H1 (cell line): ENCODE measurements at regions not wholly inside any gene's neighbourhood (a gene's known extent, or its start where the extent isn't known, plus 50 kb on each side); places are given as distances from the start of the nearest gene placed in this dataset.

Source experiments
- CTCF ChIA-PET: fragments of 300-600 bp; sonication (Branson Sonifier 250); formaldehyde crosslinking; loops from one replicate; lab custom pipeline; 2021; ENCODE audit not compliant: partially characterized antibody; lab: Charles Lee
- POLR2A ChIA-PET: fragments of 300-600 bp; sonication (Branson Sonifier 250); formaldehyde crosslinking; loops from one replicate; lab custom pipeline; 2021; ENCODE audit warnings: inconsistent platforms; ENCODE audit not compliant: partially characterized antibody; lab: Charles Lee
- DNase-seq, 2 experiments: peaks; one replicate each; pipeline versions ENCODE4 v3.0.0 to v3.0.0-alpha.2; 2010 to 2022; ENCODE audit warnings: low spot score in 2 of 2, low read depth in 1 of 2, mixed read lengths in 1 of 2
- FAIRE-seq: peaks from 2 replicates; lab custom pipeline; 2011; peaks lifted over from hg19 to GRCh38; lab: Jason Lieb, UNC
- H2AFZ ChIP-seq: 2 replicates; pipeline ENCODE4 v1.8.1; 2012; ENCODE audit warnings: low read length, inconsistent platforms
- H2AK5ac ChIP-seq: 2 replicates; pipeline ENCODE4 v1.6.1; 2013; ENCODE audit warnings: low read depth, low read length
- H2BK120ac ChIP-seq: replicated peaks from 2 replicates; pipeline ENCODE3; 2013; ENCODE audit warnings: low read depth, low read length, inconsistent platforms
- H2BK12ac ChIP-seq: 2 replicates; pipeline ENCODE4 v1.6.1; 2013; ENCODE audit warnings: low read depth, low read length
- H2BK15ac ChIP-seq: 2 replicates; pipeline ENCODE4 v1.6.1; 2013; ENCODE audit warnings: low read length
- H2BK20ac ChIP-seq: 2 replicates; pipeline ENCODE4 v1.6.1; 2013; ENCODE audit warnings: low read length
- H2BK5ac ChIP-seq: 2 replicates; pipeline ENCODE4 v1.6.1; 2013; ENCODE audit warnings: low read depth, low read length
- H3K14ac ChIP-seq: 2 replicates; pipeline ENCODE4 v1.6.1; 2013; ENCODE audit warnings: inconsistent platforms; ENCODE audit not compliant: insufficient read length
- H3K18ac ChIP-seq: 2 replicates; pipeline ENCODE4 v1.6.1; 2013; ENCODE audit warnings: low read length; ENCODE audit errors: extremely low read depth
- H3K23ac ChIP-seq: 2 replicates; pipeline ENCODE4 v1.6.1; 2013; ENCODE audit warnings: inconsistent platforms; ENCODE audit not compliant: insufficient read length
- H3K23me2 ChIP-seq: 2 replicates; pipeline ENCODE4 v1.6.1; 2013; ENCODE audit warnings: low read depth, low read length
- H3K27ac ChIP-seq: 2 replicates; pipeline ENCODE4 v1.6.1; 2011; ENCODE audit warnings: low read depth, low read length, inconsistent platforms
- H3K27me3 ChIP-seq, 4 experiments: replicated peaks in 1 of 4; 1 replicate in 1 of 4; 2 replicates in 3 of 4; pipeline versions ENCODE4 v1.6.1 to v1.8.1; 2011 to 2013; ENCODE audit warnings: low read length in 3 of 4, mild to moderate bottlenecking in 3 of 4, inconsistent platforms in 2 of 4, mixed read lengths in 2 of 4, moderate library complexity in 1 of 4; ENCODE audit not compliant: control insufficient read depth in 3 of 4, insufficient read depth in 3 of 4; ENCODE audit errors: extremely low read depth in 1 of 4
- H3K36me3 ChIP-seq, 4 experiments: 2 replicates each; pipeline versions ENCODE4 v1.6.1 to v1.8.1; 2011 to 2013; ENCODE audit warnings: mild to moderate bottlenecking in 4 of 4, low read length in 3 of 4, moderate library complexity in 2 of 4, control low read depth in 1 of 4, inconsistent platforms in 1 of 4; ENCODE audit not compliant: insufficient read depth in 4 of 4, control insufficient read depth in 2 of 4
- H3K4ac ChIP-seq: replicated peaks from 2 replicates; pipeline ENCODE3; 2013; ENCODE audit warnings: low read length, low read depth, mixed read lengths, inconsistent platforms; ENCODE audit not compliant: insufficient read length
- H3K4me1 ChIP-seq, 4 experiments: replicated peaks in 1 of 4; 1 replicate in 1 of 4; 2 replicates in 3 of 4; pipeline versions ENCODE4 v1.6.1 to v1.8.1; 2011 to 2013; ENCODE audit warnings: low read length in 3 of 4, inconsistent platforms in 2 of 4, mixed read lengths in 1 of 4; ENCODE audit not compliant: insufficient read depth in 4 of 4, control insufficient read depth in 3 of 4
- H3K4me2 ChIP-seq, 2 experiments: 2 replicates each; pipeline versions ENCODE4 v1.6.1 to v1.8.1; 2011 to 2013; ENCODE audit warnings: low read depth in 2 of 2, low read length in 2 of 2, control low read depth in 1 of 2, inconsistent platforms in 1 of 2, mild to moderate bottlenecking in 1 of 2; ENCODE audit not compliant: insufficient read depth in 1 of 2
- H3K4me3 ChIP-seq, 4 experiments: fragments of 200-600, 300-600 bp in 1 of 4; sonication (generic), shearing (Covaris generic), sonication (Bioruptor Twin) in 1 of 4; 2 replicates each; pipeline versions ENCODE4 v1.5.1 to v1.8.1; 2011 to 2016; ENCODE audit warnings: low read length in 4 of 4, low read depth in 3 of 4, control low read depth in 2 of 4, inconsistent platforms in 2 of 4, mild to moderate bottlenecking in 2 of 4, mixed read lengths in 1 of 4, moderate library complexity in 1 of 4; ENCODE audit not compliant: insufficient read depth in 2 of 4; ENCODE audit errors: extremely low read depth in 1 of 4
- H3K56ac ChIP-seq: replicated peaks from 2 replicates; pipeline ENCODE3; 2013; ENCODE audit warnings: low read depth, mild to moderate bottlenecking, mixed read lengths, low read length, inconsistent platforms; ENCODE audit not compliant: insufficient read length
- H3K79me1 ChIP-seq: 2 replicates; pipeline ENCODE4 v1.6.1; 2013; ENCODE audit warnings: low read depth, low read length, control low read depth
- H3K79me2 ChIP-seq, 2 experiments: 2 replicates each; pipeline versions ENCODE4 v1.6.1 to v1.8.1; 2012 to 2013; ENCODE audit warnings: low read length in 2 of 2, mild to moderate bottlenecking in 2 of 2, inconsistent platforms in 1 of 2; ENCODE audit not compliant: insufficient read depth in 2 of 2, control insufficient read depth in 1 of 2
- H3K9ac ChIP-seq, 4 experiments: replicated peaks in 1 of 4; 1 replicate in 1 of 4; 2 replicates in 3 of 4; pipeline versions ENCODE4 v1.6.1 to v1.8.1; 2011 to 2013; ENCODE audit warnings: low read depth in 3 of 4, low read length in 3 of 4, control low read depth in 2 of 4, mild to moderate bottlenecking in 2 of 4, moderate library complexity in 2 of 4, inconsistent platforms in 1 of 4; ENCODE audit errors: extremely low read depth in 1 of 4
- H3K9me3 ChIP-seq, 2 experiments: 2 replicates each; pipeline versions ENCODE4 v1.6.1 to v1.8.1; 2012 to 2013; ENCODE audit warnings: mild to moderate bottlenecking in 2 of 2, moderate library complexity in 2 of 2, control low read depth in 1 of 2, inconsistent platforms in 1 of 2, low read depth in 1 of 2, low read length in 1 of 2, mixed read lengths in 1 of 2; ENCODE audit not compliant: insufficient read depth in 2 of 2
- H4K20me1 ChIP-seq, 2 experiments: replicated peaks in 1 of 2; 2 replicates each; pipeline versions ENCODE3 to v1.8.1; 2011 to 2013; ENCODE audit warnings: inconsistent platforms in 2 of 2, low read length in 2 of 2, mild to moderate bottlenecking in 1 of 2; ENCODE audit not compliant: insufficient read depth in 2 of 2, control insufficient read depth in 1 of 2
- H4K5ac ChIP-seq: 2 replicates; pipeline ENCODE4 v1.6.1; 2013; ENCODE audit warnings: low read length, low read depth, mixed read lengths, inconsistent platforms; ENCODE audit not compliant: insufficient read length
- H4K8ac ChIP-seq: 2 replicates; pipeline ENCODE4 v1.8.0; 2013; ENCODE audit warnings: mild to moderate bottlenecking, moderate library complexity, low read length, inconsistent platforms; ENCODE audit not compliant: insufficient read depth; ENCODE audit errors: extremely low read depth
- H4K91ac ChIP-seq: replicated peaks from 2 replicates; pipeline ENCODE3; 2013; ENCODE audit warnings: low read length, mixed read lengths, inconsistent platforms; ENCODE audit not compliant: insufficient read length
- CHD2 ChIP-seq: IDR thresholded peaks from 2 replicates; pipeline ENCODE4 v1.6.1; 2012; ENCODE audit warnings: low read length, improper control_type of control experiment
- JUN ChIP-seq: IDR thresholded peaks from 2 replicates; pipeline ENCODE4 v1.6.1; 2011; ENCODE audit warnings: low read depth, mild to moderate bottlenecking, improper control_type of control experiment, low read length
- RAD21 ChIP-seq, 2 experiments: IDR thresholded peaks in 1 of 2; conservative IDR thresholded peaks in 1 of 2; 2 replicates each; pipeline ENCODE4 v1.6.1; 2011; ENCODE audit warnings: low read depth in 2 of 2, low read length in 2 of 2, improper control_type of control experiment in 1 of 2, inconsistent platforms in 1 of 2, mild to moderate bottlenecking in 1 of 2, moderate library complexity in 1 of 2
- SIN3A ChIP-seq, 2 experiments: IDR thresholded peaks in 1 of 2; conservative IDR thresholded peaks in 1 of 2; 2 replicates each; pipeline ENCODE4 v1.6.1; 2011 to 2012; ENCODE audit warnings: low read length in 2 of 2, improper control_type of control experiment in 1 of 2, low read depth in 1 of 2, mild to moderate bottlenecking in 1 of 2
- SIX5 ChIP-seq: IDR thresholded peaks from 2 replicates; pipeline ENCODE4 v1.6.1; 2011; ENCODE audit warnings: mild to moderate bottlenecking, low read depth, low read length
- SP1 ChIP-seq: IDR thresholded peaks from 2 replicates; pipeline ENCODE4 v1.6.1; 2011; ENCODE audit warnings: low read depth, low read length
- TCF12 ChIP-seq: IDR thresholded peaks from 2 replicates; pipeline ENCODE4 v1.6.1; 2011; ENCODE audit warnings: low read depth, mild to moderate bottlenecking, low read length
- WGBS, 2 experiments: shearing (Covaris generic) in 1 of 2; methylation state at CpG; one replicate each; pipeline versions ENCODE4 v1.1.6 to v1.1.7; 2013 to 2015; ENCODE audit warnings: low lambda C conversion rate in 2 of 2, mixed read lengths in 2 of 2, inconsistent platforms in 1 of 2, low coverage in 1 of 2, missing lambda C conversion rate in 1 of 2; ENCODE audit not compliant: insufficient replicate concordance in 2 of 2, insufficient coverage in 1 of 2, insufficient read length in 1 of 2; ENCODE audit errors: extremely low coverage in 1 of 2, missing lambda C conversion rate in 1 of 2; 5-methylcytosine and 5-hydroxymethylcytosine counted together

DNA sequence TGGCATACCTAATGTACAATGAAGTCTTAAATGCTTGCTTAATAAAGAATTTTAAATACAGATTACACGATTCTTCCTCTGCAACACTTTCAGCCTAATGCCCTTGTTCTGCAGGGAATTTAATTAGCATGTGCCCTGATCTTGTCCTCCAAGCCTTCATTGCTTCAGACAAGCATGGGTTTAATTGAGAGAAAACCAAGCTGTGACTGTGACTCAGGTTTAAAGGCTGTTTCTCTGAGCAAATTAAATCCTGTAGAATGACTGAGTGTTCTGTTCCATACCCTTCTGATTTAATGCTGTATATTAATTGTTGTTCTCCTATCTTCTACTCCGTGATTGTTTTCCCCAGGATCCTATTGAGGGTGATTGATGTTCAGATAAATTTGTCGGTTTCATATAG lies 269.0 kb upstream of the PRMT6 start:
- CTCF ChIA-PET: no interaction called here

More for the DNA sequence above, 269.0 kb upstream of the PRMT6 start:
- FAIRE-seq (no peak), DNase-seq (no peak)
- Histone ChIP-seq H3K56ac (no peak overlapping the region), H2BK20ac (no peak overlapping the region), H2AFZ (no peak overlapping the region), H2BK15ac (no peak overlapping the region), H4K20me1 (no peaks in the 10 kb centered on the region), H2BK5ac (no peak overlapping the region), H3K4me3 (no peak overlapping the region), H3K14ac (no peak overlapping the region), H3K27me3 (no peaks in the 10 kb centered on the region), H2BK120ac (no peak overlapping the region), H3K36me3 (no peaks in the 10 kb centered on the region), H4K8ac (no peak overlapping the region), H3K79me2 (no peaks in the 10 kb centered on the region), H3K23me2 (no peaks in the 10 kb centered on the region), H3K9ac (no peak overlapping the region), H3K9me3 (no peaks in the 10 kb centered on the region), H4K5ac (no peak overlapping the region), H3K27ac (no peak overlapping the region), H4K91ac (no peak overlapping the region), H3K4me2 (no peak overlapping the region), H3K79me1 (no peaks in the 10 kb centered on the region), H3K4ac (no peak overlapping the region), H3K4me1 (no peaks in the 10 kb centered on the region), H2AK5ac (no peak overlapping the region), H2BK12ac (no peak overlapping the region), H3K23ac (no peak overlapping the region), H3K18ac (no peak overlapping the region)
- POLR2A ChIA-PET: no interaction called here
- 93% methylated on average over 3 of the region's 3 CpGs; no CpG with 5 or more reads in 1 of the 2 experiments for whole genome bisulfite sequencing, 2 experiments
- TF ChIP-seq SIX5 (no peak), TCF12 (no peak), SP1 (no peak), RAD21 (IDR thresholded peaks at IDR 0.05 in 1 of 2, conservative IDR thresholded peaks at IDR 0.05 in 1 of 2; ENCODE audit: low read depth in 2 of 2, low read length in 2 of 2) (no peak), JUN (no peak), SIN3A (conservative IDR thresholded peaks at IDR 0.05 in 1 of 2, IDR thresholded peaks at IDR 0.05 in 1 of 2; ENCODE audit: low read depth in 1 of 2, low read length in 2 of 2) (no peak), CHD2 (no peak)
